Brain microvascular endothelial cell (primary cell): ENCODE measurements at regions not wholly inside any gene's neighbourhood (a gene's known extent, or its start where the extent isn't known, plus 50 kb on each side); places are given as distances from the start of the nearest gene placed in this dataset.

Source experiments
- DNase-seq: peaks from one replicate; pipeline ENCODE4 v3.0.0-alpha.2; 2020
- H3K27ac ChIP-seq: fragments of 250-450 bp; sonication (Bioruptor Pico); 2 replicates; pipeline ENCODE4 v1.5.1; 2020; ENCODE audit warnings: mild to moderate bottlenecking, moderate library complexity
- H3K27me3 ChIP-seq: fragments of 250-450 bp; sonication (Bioruptor Pico); replicated peaks from 2 replicates; pipeline ENCODE4 v1.5.1; 2020; ENCODE audit warnings: mild to moderate bottlenecking
- H3K36me3 ChIP-seq: fragments of 250-450 bp; sonication (Bioruptor Pico); replicated peaks from 2 replicates; pipeline ENCODE4 v1.5.1; 2020; ENCODE audit warnings: mild to moderate bottlenecking
- H3K4me3 ChIP-seq: 2 replicates; pipeline ENCODE4 v1.5.1; 2011; ENCODE audit warnings: low read depth, mild to moderate bottlenecking, control low read depth, low read length, moderate library complexity
- CTCF ChIP-seq: IDR thresholded peaks from 2 replicates; pipeline ENCODE4 v1.5.1; 2011; ENCODE audit warnings: low read depth, mild to moderate bottlenecking, moderate library complexity, low read length, control low read depth, inconsistent platforms; ENCODE audit errors: missing control alignments
- in situ Hi-C: cut with HindIII; loops from 2 replicates; pipeline ENCODE4 v1.10.0; 2017; ENCODE audit warnings: low sequenced_read_pairs, low pct_ligation_motif_present

GRCh38 chr5:85476617-85477016 lies 1091.9 kb upstream of the EDIL3 start:
- in situ Hi-C loops, result no loop called here
- TF ChIP-seq CTCF, result no peak
- Histone ChIP-seq H3K36me3 (no peaks in the 10 kb centered on the region), H3K4me3 (no peak overlapping the region), H3K27me3 (no peaks in the 10 kb centered on the region), H3K27ac (no peak overlapping the region)
- no peak for DNase-seq

- Histone ChIP-seq H3K27me3 (no peaks in the 10 kb centered on the region), H3K4me3 (no peak overlapping the region), H3K36me3 (no peaks in the 10 kb centered on the region), H3K27ac (no peak overlapping the region)
- DNase-seq, result no peak
- TF ChIP-seq CTCF, result no peak
- in situ Hi-C loops, result no loop called here
These were observed 1095.2 kb upstream of the EDIL3 start for GRCh38 chr5:85479849-85480248.

- no peak for TF ChIP-seq CTCF
- Histone ChIP-seq H3K27ac (no peak overlapping the region), H3K36me3 (no peaks in the 10 kb centered on the region), H3K4me3 (no peak overlapping the region), H3K27me3 (no peaks in the 10 kb centered on the region)
- no peak for DNase-seq
- in situ Hi-C loops, result no loop called here
These were observed 1100.4 kb upstream of the EDIL3 start for GRCh38 chr5:85484982-85485574.

- no peak for DNase-seq
- no peaks in the 10 kb centered on the region for H3K36me3 ChIP-seq
- no peaks in the 10 kb centered on the region for H3K27me3 ChIP-seq
- no peak for TF ChIP-seq CTCF
- H3K4me3 ChIP-seq, result no peak overlapping the region
- in situ Hi-C loops, result no loop called here
- H3K27ac ChIP-seq, result no peak overlapping the region
These were observed 1103.6 kb upstream of the EDIL3 start for GRCh38 chr5:85488295-85488694.

GRCh38 chr5:85500869-85501268 lies 1116.2 kb upstream of the EDIL3 start:
- H3K4me3 ChIP-seq, result no peak overlapping the region
- no peaks in the 10 kb centered on the region for H3K27me3 ChIP-seq
- no peak for TF ChIP-seq CTCF
- DNase-seq, result no peak
- H3K36me3 ChIP-seq, result no peaks in the 10 kb centered on the region
- H3K27ac ChIP-seq, result no peak overlapping the region
- in situ Hi-C loops, result no loop called here

- no peak for DNase-seq
- H3K36me3 ChIP-seq, result no peaks in the 10 kb centered on the region
- in situ Hi-C loops, result no loop called here
- TF ChIP-seq CTCF, result no peak
- H3K4me3 ChIP-seq, result no peak overlapping the region
- H3K27ac ChIP-seq, result no peak overlapping the region
- no peaks in the 10 kb centered on the region for H3K27me3 ChIP-seq
These were observed 1104.8 kb upstream of the COX7C start for GRCh38 chr5:85512896-85513295.
